GM23338 (cell line): ENCODE measurements at regions not wholly inside any gene's neighbourhood (a gene's known extent, or its start where the extent isn't known, plus 50 kb on each side); places are given as distances from the start of the nearest gene placed in this dataset.
"Not testable (repeated sequence)": the region's sequence is repeated elsewhere in the genome, so short reads cannot be mapped to it uniquely, and the experiment has no call there.

Experiments used
- ATAC-seq: fragments of 200-7000 bp; cut with Tn5 transposase; 3 replicates; pipeline ENCODE4 v1.9.1; 2020
- DNase-seq: peaks from one replicate; pipeline ENCODE4 v3.0.0-alpha.2; 2015; ENCODE audit warnings: low spot score
- H2AFZ ChIP-seq: fragments of 200-600 bp; sonication (generic); 2 replicates; pipeline ENCODE4 v1.8.0; 2016; ENCODE audit warnings: antibody characterized with exemption, mild to moderate bottlenecking, moderate library complexity
- H3F3A ChIP-seq: fragments of 200-600 bp; sonication (generic); replicated peaks from 2 replicates; pipeline ENCODE4 v1.8.0; 2017; ENCODE audit warnings: antibody characterized with exemption, mixed run types, low read depth
- H3K27ac ChIP-seq: fragments of 200-600 bp; sonication (generic); 2 replicates; pipeline ENCODE4 v1.6.1; 2016; ENCODE audit warnings: low read depth
- H3K27me3 ChIP-seq: fragments of 200-600 bp; sonication (generic); 2 replicates; pipeline ENCODE4 v1.8.0; 2016; ENCODE audit warnings: mild to moderate bottlenecking, mixed run types, moderate library complexity; ENCODE audit not compliant: insufficient read depth
- H3K36me3 ChIP-seq: fragments of 200-600 bp; sonication (generic); 2 replicates; pipeline ENCODE4 v1.8.0; 2016; ENCODE audit warnings: mild to moderate bottlenecking; ENCODE audit not compliant: insufficient read depth
- H3K4me1 ChIP-seq: fragments of 200-600 bp; sonication (generic); 2 replicates; pipeline ENCODE4 v1.8.0; 2016; ENCODE audit warnings: mild to moderate bottlenecking, moderate library complexity; ENCODE audit not compliant: insufficient read depth
- H3K4me2 ChIP-seq: fragments of 200-600 bp; sonication (generic); 2 replicates; pipeline ENCODE4 v1.7.1; 2017; ENCODE audit warnings: mixed run types
- H3K4me3 ChIP-seq: fragments of 200-600 bp; sonication (generic); 2 replicates; pipeline ENCODE4 v1.6.1; 2016; ENCODE audit warnings: mixed run types
- H3K79me2 ChIP-seq: fragments of 200-600 bp; sonication (generic); replicated peaks from 2 replicates; pipeline ENCODE4 v1.8.0; 2017; ENCODE audit warnings: mild to moderate bottlenecking; ENCODE audit not compliant: insufficient read depth
- H3K9me2 ChIP-seq: fragments of 200-600 bp; sonication (generic); 2 replicates; pipeline ENCODE4 v1.8.0; 2017; ENCODE audit not compliant: insufficient read depth
- H4K20me1 ChIP-seq: fragments of 200-600 bp; sonication (generic); replicated peaks from 2 replicates; pipeline ENCODE4 v1.8.0; 2017; ENCODE audit warnings: mild to moderate bottlenecking; ENCODE audit not compliant: insufficient read depth
- H3K27ac Mint-ChIP-seq: 2 replicates; pipeline ENCODE4 v1.8.0; 2020; ENCODE audit warnings: inconsistent platforms, mild to moderate bottlenecking, moderate library complexity, mixed read lengths
- H3K27me3 Mint-ChIP-seq: 3 replicates; pipeline ENCODE4 v1.8.0; 2022; ENCODE audit warnings: low read depth, mild to moderate bottlenecking, moderate library complexity, mixed read lengths, inconsistent platforms; ENCODE audit not compliant: insufficient read depth, poor library complexity
- H3K36me3 Mint-ChIP-seq: 3 replicates; pipeline ENCODE4 v1.8.0; 2021; ENCODE audit warnings: low read depth, mild to moderate bottlenecking, inconsistent platforms, moderate library complexity, mixed read lengths
- H3K4me1 Mint-ChIP-seq: 3 replicates; pipeline ENCODE4 v1.8.0; 2020; ENCODE audit warnings: mild to moderate bottlenecking, inconsistent platforms, mixed read lengths
- H3K4me3 Mint-ChIP-seq: 3 replicates; pipeline ENCODE4 v1.8.0; 2021; ENCODE audit warnings: moderate library complexity, mild to moderate bottlenecking, inconsistent platforms, mixed read lengths
- H3K9me3 Mint-ChIP-seq: 3 replicates; pipeline ENCODE4 v1.8.0; 2020; ENCODE audit warnings: moderate library complexity, mild to moderate bottlenecking, inconsistent platforms, mixed read lengths
- ETS1 ChIP-seq: IDR thresholded peaks from 2 replicates; pipeline ENCODE4 v1.6.1; 2016; ENCODE audit warnings: antibody characterized with exemption
- REST ChIP-seq: IDR thresholded peaks from one replicate; pipeline ENCODE4 v1.6.1; 2018; ENCODE audit warnings: antibody characterized with exemption; ENCODE audit not compliant: unreplicated experiment
- STAT1 ChIP-seq: IDR thresholded peaks from one replicate; pipeline ENCODE4 v1.6.1; 2016; ENCODE audit warnings: antibody characterized with exemption; ENCODE audit not compliant: unreplicated experiment
- ZNF331 ChIP-seq: fragments of 250-450 bp; sonication (Bioruptor Pico); IDR thresholded peaks from 2 replicates; pipeline ENCODE4 v1.5.0; 2020; ENCODE audit warnings: low read depth, mild to moderate bottlenecking, moderate library complexity

- Histone ChIP-seq H3K4me2 (no peak overlapping the region), H3K79me2 (no peaks in the 10 kb centered on the region), H3K9me2 (no peaks in the 10 kb centered on the region), H4K20me1 (no peaks in the 10 kb centered on the region), H3F3A (no peaks in the 10 kb centered on the region), H2AFZ (no peak overlapping the region), H3K4me3 (no peak overlapping the region), H3K4me1 (no peaks in the 10 kb centered on the region), H3K27ac (no peak overlapping the region), H3K36me3 (no peaks in the 10 kb centered on the region), H3K27me3 (no peaks in the 10 kb centered on the region)
- ATAC-seq: no peak; the same call in 2 of the 3 replicates
- Mint-ChIP-seq H3K27me3 (no peaks in the 10 kb centered on the region), H3K27ac (no peak overlapping the region), H3K9me3 (no peaks in the 10 kb centered on the region), H3K4me3 (no peak overlapping the region), H3K4me1 (no peaks in the 10 kb centered on the region), H3K36me3 (no peaks in the 10 kb centered on the region)
- no peak for TF ChIP-seq REST
- no peak for DNase-seq
These were observed 265.2 kb upstream of the ZNF385D start for GRCh38 chr3:22016197-22016596.

GRCh38 chr3:22024638-22025037 is 273.6 kb upstream of the ZNF385D start:
- not testable (repeated sequence) for H3F3A ChIP-seq, H3K27me3 ChIP-seq, H3K4me2 ChIP-seq, H3K4me3 ChIP-seq, H3K36me3 Mint-ChIP-seq, H3K27ac Mint-ChIP-seq, H3K79me2 ChIP-seq, H3K9me2 ChIP-seq, H3K4me3 Mint-ChIP-seq, H3K4me1 Mint-ChIP-seq, H2AFZ ChIP-seq, DNase-seq, H3K36me3 ChIP-seq, H4K20me1 ChIP-seq, H3K9me3 Mint-ChIP-seq, H3K4me1 ChIP-seq, ATAC-seq, H3K27ac ChIP-seq, H3K27me3 Mint-ChIP-seq

- Histone ChIP-seq H3K4me1 (no peaks in the 10 kb centered on the region), H3F3A (no peaks in the 10 kb centered on the region), H2AFZ (no peak overlapping the region), H4K20me1 (no peaks in the 10 kb centered on the region), H3K27me3 (no peaks in the 10 kb centered on the region), H3K36me3 (no peaks in the 10 kb centered on the region), H3K4me2 (no peak overlapping the region), H3K27ac (no peak overlapping the region), H3K9me2 (0 out of 2 replicates have a peak, but pooled peaks cover 8% of the 10 kb centered on the region), H3K79me2 (no peaks in the 10 kb centered on the region), H3K4me3 (no peak overlapping the region)
- Mint-ChIP-seq H3K27ac (no peak overlapping the region), H3K27me3 (no peaks in the 10 kb centered on the region), H3K4me1 (no peaks in the 10 kb centered on the region), H3K4me3 (no peak overlapping the region), H3K9me3 (no peaks in the 10 kb centered on the region), H3K36me3 (no peaks in the 10 kb centered on the region)
- DNase-seq (no peak), ATAC-seq (no peak)
- no peak for TF ChIP-seq ETS1
- no peak for TF ChIP-seq REST
- no peak for TF ChIP-seq ZNF331 (CRISPR knock-in tag)
- TF ChIP-seq STAT1: no peak
These were observed 278.5 kb upstream of the ZNF385D start for GRCh38 chr3:22029480-22029879.
